NCI-H1436 treated with DMSO at 0.1 percent for 48 hours (cell line): ENCODE measurements at regions not wholly inside any gene's neighbourhood (a gene's known extent, or its start where the extent isn't known, plus 50 kb on each side); places are given as distances from the start of the nearest gene placed in this dataset.
"Not testable (repeated sequence)": the region's sequence is repeated elsewhere in the genome, so short reads cannot be mapped to it uniquely, and the experiment has no call there.

Experiments
- DNase-seq: peaks from one replicate; lab custom pipeline; 2025; lab: John Stamatoyannopoulos, UW

GRCh38 chr15:81723113-81723651, 322.6 kb downstream of the MEX3B start:
- no peak for DNase-seq

- DNase-seq, result not testable (repeated sequence)
These were observed 329.4 kb downstream of the MEX3B start for GRCh38 chr15:81716468-81716867.

DNA sequence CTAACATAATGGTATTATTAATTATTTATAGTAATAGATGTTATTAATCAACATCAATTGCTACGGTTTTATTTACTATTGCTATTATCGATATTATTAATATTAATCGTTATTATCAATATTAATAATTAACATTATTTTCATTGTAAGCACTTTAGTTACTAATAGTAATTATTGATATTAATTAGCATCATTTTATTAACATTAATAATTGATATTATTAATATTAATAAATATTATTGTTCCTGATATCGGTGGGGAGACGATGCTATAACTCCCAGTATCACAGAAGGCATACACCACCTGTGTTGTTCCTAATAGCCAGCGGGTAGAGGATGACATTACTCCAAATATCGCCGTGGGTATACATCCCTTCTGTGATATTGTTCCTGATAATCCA, 335.5 kb downstream of the MEX3B start:
- no peak for DNase-seq

DNA sequence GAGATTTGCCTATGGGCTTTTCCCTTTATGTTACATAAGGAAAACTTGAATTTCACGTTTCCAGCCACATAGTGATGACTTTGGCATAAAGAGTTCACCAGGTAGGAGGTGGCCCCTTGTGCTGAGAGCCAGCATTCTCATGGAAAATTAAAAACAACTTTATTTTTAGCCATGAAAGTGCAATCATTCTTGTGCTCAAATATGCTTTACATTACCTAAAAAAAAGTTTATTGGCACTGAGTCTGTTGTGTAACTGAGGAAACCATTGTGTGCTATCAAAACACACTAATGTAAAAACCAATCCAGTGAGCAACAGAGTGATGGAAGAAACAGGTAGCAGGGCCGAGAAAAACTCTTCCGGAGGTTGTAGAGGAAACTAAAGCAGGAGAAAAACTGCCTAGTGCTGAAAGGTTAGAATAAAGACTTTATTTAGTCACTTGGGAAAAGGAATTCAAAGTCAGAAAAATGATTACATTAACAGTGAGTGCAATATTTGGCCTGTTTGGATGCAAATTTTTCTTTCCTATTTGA, 332.9 kb upstream of the TMC3 start:
- not testable (repeated sequence) for DNase-seq

DNA sequence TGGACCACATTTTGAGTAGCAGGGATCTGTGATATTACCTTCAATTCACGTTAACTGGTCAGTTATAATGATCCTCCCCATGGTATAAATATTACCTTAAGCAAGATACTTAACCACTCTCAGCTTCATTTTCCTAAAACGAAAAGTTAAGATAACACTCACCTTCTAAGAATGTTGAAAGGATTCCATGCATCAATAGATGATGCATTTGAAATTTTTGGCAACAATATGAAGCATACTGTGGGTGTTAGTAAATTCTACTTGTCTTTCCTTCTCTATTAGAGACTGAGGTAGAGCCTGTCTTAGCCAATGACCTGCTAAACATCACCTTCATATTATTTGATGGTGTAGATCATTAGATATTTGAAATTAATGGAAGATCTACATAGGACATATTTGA, 331.7 kb upstream of the TMC3 start:
- DNase-seq, result not testable (repeated sequence)

DNA sequence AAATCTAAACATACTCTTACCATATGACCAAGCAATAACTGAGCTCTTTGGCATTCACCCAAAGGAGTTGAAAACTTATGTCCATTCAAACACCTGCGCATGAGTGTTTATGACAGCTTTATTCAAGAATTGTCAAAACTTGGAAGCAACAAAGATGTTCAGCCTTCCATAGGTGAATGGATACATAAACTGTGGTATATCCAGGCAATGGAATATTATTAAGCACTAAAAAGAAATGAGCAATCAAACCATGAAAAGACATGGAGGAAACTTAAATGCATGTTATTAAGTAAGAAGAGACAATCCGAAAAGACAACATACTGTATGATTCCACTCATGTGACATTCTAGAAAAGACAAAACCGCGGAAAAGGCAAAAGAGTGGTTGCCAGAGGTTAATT, 312.0 kb upstream of the TMC3 start:
- no peak for DNase-seq

DNA sequence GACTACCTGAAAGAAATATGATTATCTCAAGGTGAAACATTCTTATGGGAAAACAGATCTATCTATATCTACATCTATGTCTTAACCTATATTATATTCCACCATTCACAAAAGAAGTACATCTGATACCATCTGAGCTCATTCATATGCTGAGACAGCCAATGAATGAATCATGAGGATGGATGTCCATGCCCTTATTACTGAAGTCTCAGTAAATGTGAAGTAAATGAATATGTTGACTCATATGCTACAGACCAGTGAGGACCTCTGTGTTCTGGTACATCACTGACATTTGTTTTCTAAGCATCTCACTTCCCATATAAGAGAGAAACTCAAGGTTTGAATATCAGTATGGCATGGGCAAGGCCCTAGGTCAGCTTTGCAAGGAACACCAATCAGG, 311.2 kb upstream of the TMC3 start:
- DNase-seq, result no peak

GRCh38 chr15:81680829-81681228, 306.8 kb upstream of the TMC3 start:
- no peak for DNase-seq

GRCh38 chr15:81666839-81667238, 292.8 kb upstream of the TMC3 start:
- no peak for DNase-seq

- DNase-seq, result no peak
These were observed 287.0 kb upstream of the TMC3 start for GRCh38 chr15:81660976-81661375.

DNA sequence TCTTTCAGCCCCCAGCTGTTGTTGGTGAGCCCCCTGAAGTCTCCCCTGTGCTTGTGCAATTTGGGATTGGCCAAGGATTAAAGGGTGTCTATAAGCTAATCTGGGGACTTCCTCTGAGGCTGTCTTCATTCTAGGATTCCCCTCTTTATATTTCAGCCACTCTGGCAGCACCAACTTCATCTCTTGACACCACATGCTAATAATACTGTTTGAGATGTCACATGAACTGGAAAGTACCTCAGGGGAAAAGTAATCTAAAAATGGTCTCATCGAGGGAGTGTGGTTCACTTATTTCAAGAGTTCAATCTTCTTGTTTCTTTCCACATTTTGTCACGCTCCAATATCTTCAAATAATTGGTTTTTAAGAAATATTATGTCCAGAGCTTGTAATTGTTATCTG, 279.2 kb upstream of the TMC3 start:
- DNase-seq, result no peak

DNA sequence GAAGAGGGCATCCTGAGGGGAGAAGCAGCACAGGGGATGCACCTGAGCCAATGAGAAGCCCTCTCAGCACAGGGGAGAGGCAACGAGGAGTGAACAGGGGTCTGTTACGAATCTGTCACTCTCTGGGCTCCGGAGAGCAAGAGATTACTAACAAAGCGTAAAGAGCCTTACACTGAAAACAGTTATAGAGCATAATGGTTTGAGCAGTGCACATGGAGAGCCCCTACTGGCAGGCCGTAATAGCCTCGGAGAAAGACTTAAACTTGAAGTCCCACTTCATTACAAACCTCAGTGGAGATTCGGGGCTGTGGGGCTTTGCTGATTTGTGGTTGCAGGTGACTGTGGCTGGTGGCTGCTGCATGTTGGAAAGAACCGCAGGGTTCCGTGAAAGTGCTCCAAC, 271.5 kb upstream of the TMC3 start:
- no peak for DNase-seq

- no peak for DNase-seq
These were observed 269.8 kb upstream of the TMC3 start for GRCh38 chr15:81643771-81644170.

DNA sequence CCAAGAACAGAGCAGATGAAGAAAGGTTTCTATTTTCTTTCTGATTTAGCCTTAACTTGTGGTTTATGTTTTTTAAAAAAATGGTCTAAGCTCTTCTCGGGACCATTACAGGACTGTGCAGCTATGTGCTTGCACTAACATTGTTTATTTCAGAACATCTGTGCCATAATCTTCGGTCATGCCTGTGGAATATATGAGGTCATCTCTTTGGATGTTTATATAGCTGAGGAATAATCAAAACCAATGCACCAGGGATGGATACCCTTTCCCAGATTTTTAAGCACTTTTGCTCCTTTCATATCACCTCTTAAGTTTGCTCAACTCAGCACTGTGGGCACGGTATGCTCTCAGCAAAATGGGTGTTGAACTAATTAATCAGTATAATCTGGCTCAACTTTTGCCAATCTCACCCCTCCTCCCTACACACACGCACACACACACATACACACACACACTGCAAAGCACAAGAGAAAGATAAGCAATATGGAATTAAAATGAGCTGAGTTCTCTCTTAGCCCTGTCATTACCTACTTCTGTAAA, 268.5 kb upstream of the TMC3 start:
- no peak for DNase-seq

DNA sequence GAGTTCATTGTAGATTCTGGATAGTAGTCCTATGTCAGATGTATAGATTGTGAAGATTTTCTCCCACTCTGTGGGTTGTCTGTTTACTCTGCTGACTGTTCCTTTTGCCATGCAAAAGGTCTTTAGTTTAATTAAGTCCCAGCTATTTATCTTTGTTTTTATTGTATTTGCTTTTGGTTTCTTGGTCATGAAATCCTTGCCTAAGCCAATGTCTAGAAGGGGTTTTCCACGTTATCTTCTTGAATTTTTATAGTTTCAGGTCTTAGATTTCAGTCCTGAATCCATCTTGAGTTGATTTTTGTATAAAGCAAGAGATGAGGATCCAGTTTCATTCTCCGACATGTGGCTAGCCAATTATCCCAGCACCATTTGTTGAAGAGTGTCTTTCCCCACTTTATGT, 262.1 kb upstream of the TMC3 start:
- DNase-seq, result not testable (repeated sequence)

GRCh38 chr15:81633889-81634288, 259.9 kb upstream of the TMC3 start:
- no peak for DNase-seq

- no peak for DNase-seq
These were observed 251.9 kb upstream of the TMC3 start for GRCh38 chr15:81625896-81626295.

DNA sequence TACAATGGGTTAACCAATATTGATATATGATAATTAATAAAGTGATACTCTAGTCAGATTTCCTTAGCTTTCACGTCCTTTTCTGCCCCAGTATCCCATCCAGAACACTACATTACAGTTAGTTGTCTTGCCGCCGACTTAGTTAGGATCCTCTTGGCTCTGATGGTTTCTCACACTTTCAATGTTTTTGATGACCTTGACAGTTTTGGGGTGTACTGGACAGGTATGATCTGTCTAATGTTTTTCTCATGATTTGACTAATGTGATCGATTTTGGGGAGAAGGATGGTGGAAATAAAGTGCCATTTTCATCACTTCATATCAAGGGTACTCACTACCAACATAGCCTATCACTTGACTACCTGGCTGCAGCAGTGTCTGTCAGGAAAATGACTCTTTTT, 245.0 kb upstream of the TMC3 start:
- DNase-seq, result no peak

- DNase-seq, result no peak
These were observed 238.6 kb upstream of the TMC3 start for GRCh38 chr15:81612631-81613030.

DNA sequence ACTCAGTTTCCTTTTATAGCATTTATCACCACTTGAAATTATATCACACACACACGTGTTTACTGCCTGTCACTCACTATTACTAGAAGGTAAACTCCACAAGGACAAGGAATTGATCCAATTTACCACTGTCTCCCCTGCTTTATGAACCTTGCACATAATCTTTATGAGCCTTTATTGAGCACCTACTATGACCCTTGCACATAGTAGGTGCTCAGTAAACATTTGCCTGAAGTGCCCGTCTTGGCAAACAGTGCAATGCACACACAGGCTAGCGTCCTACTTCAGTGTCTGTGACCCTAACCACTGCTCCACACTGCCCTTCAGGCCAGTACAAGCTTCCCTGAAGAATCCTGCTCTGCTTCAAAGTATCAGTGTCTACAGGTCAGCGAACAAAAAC, 237.7 kb upstream of the TMC3 start:
- DNase-seq, result no peak

- no peak for DNase-seq
These were observed 234.4 kb upstream of the TMC3 start for GRCh38 chr15:81608309-81608829.

GRCh38 chr15:81604713-81605112, 230.7 kb upstream of the TMC3 start:
- no peak for DNase-seq

GRCh38 chr15:81596159-81596865, 222.3 kb upstream of the TMC3 start:
- no peak for DNase-seq
